Thymus (tissue), 11 donors: ENCODE measurements at regions not wholly inside any gene's neighbourhood (a gene's known extent, or its start where the extent isn't known, plus 50 kb on each side); places are given as distances from the start of the nearest gene placed in this dataset.

ENCODE experiments used
- DNase-seq, 9 donors: peaks; one replicate each; pipeline ENCODE4 v3.0.0-alpha.2; 2013; ENCODE audit warnings: low spot score in 9 of 9, low read depth in 6 of 9, missing footprints in 1 of 9
- H3K27ac ChIP-seq, 2 donors: one replicate each; pipeline ENCODE4 v1.5.1; 2013; ENCODE audit warnings: control low read depth in 1 of 2, low read depth in 1 of 2, low read length in 1 of 2, mild to moderate bottlenecking in 1 of 2, moderate library complexity in 1 of 2
- H3K27me3 ChIP-seq, 2 donors: one replicate each; pipeline ENCODE4 v1.5.1; 2013; ENCODE audit warnings: low read length in 1 of 2; ENCODE audit not compliant: control insufficient read depth in 2 of 2, insufficient read depth in 1 of 2
- H3K36me3 ChIP-seq, 2 donors: one replicate each; pipeline ENCODE4 v1.5.1; 2013; ENCODE audit warnings: low read length in 1 of 2, mild to moderate bottlenecking in 1 of 2, moderate library complexity in 1 of 2; ENCODE audit not compliant: control insufficient read depth in 2 of 2, insufficient read depth in 2 of 2
- H3K4me1 ChIP-seq, 2 donors: one replicate each; pipeline ENCODE4 v1.5.1; 2013; ENCODE audit warnings: low read length in 2 of 2; ENCODE audit not compliant: control insufficient read depth in 2 of 2, insufficient read depth in 2 of 2
- H3K4me3 ChIP-seq, 2 donors: one replicate each; pipeline ENCODE4 v1.5.1; 2013; ENCODE audit warnings: low read length in 2 of 2, control low read depth in 1 of 2, mild to moderate bottlenecking in 1 of 2
- H3K9me3 ChIP-seq, 2 donors: one replicate each; pipeline ENCODE4 v1.5.1; 2013; ENCODE audit warnings: low read length in 1 of 2, mild to moderate bottlenecking in 1 of 2; ENCODE audit not compliant: control insufficient read depth in 2 of 2, insufficient read depth in 1 of 2
- WGBS: extraction: QIAGEN DNeasy Blood & Tissue Kit; methylation state at CpG from one replicate; pipeline ENCODE4 v1.1.7; 2013; 5-methylcytosine and 5-hydroxymethylcytosine counted together
- donor health status: healthy.

DNA sequence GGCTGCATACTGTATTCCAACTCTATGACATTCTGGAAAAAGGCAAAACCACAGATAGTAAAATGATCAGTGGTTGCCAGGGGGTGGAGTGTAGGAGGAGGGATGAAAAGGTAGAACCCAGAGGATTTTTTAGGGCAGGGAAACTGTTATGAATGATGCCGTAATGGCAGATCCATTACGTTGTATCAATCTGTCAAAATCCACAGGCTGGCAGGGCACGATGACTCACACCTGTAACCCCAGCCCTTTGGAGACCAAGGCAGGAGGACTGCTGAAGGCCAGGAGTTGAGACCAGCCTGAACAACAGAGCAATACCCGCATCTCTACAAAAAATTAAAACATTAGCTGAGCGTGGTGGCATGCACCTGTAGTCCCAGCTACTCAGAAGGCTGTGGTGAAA lies 91.8 kb downstream of the RMI2 start:
- H3K4me3 ChIP-seq = no peak overlapping the region
- no peak overlapping the region for H3K27ac ChIP-seq
- peaks cover 0 to 12% of the 10 kb centered on the region in 2 donors for H3K9me3 ChIP-seq
- no peaks in the 10 kb centered on the region for H3K4me1 ChIP-seq
- no peaks in the 10 kb centered on the region for H3K36me3 ChIP-seq
- 98% methylated on average over 5 of the region's 5 CpGs for WGBS
- DNase-seq = no peak
- no peaks in the 10 kb centered on the region for H3K27me3 ChIP-seq

DNA sequence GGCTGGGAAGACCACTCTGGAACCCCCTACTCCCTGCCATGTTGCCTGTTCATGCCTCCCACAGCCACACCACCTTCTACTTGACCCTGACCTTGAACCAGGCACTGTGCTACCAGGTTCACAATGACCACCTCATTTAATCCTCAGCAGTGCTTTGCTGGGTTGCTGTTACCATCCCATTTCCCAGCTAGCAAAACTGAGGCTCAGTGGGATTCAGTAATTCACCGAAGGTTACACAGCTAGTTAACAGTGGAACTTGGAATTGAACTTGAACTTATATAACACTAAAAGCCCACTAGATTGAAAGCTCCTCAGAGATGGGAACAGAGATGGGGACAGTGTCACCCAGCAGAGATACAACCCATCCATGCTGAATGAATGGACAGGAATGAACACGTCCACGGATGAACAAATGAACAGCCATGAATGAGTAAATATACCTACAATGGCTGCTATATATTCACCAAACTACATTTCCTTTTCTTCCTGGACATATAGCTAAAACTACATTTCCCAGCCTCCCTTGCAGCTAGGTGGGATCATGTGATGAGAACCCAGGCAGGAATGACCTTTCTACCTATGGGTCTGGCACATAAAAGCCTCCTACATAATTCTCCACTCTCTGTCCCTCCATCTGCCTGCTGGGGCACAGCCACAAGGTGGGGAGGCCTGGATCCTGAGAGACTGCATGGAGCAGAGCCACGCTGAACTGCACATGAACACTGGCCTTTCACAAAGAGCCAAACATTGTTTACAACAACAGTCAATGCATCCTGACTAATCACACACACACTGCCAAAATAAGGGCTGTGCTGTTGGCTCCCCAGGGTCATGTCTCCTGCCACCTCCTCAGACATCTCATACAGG lies 94.8 kb downstream of the RMI2 start:
- DNase-seq = no peak
- 97% methylated on average over 4 of the region's 4 CpGs for WGBS
- Histone ChIP-seq H3K4me1 (no peaks in the 10 kb centered on the region), H3K4me3 (no peak overlapping the region), H3K36me3 (no peaks in the 10 kb centered on the region), H3K27ac (no peak overlapping the region), H3K27me3 (no peaks in the 10 kb centered on the region), H3K9me3 (peaks cover 0 to 11% of the 10 kb centered on the region in 2 donors)

DNA sequence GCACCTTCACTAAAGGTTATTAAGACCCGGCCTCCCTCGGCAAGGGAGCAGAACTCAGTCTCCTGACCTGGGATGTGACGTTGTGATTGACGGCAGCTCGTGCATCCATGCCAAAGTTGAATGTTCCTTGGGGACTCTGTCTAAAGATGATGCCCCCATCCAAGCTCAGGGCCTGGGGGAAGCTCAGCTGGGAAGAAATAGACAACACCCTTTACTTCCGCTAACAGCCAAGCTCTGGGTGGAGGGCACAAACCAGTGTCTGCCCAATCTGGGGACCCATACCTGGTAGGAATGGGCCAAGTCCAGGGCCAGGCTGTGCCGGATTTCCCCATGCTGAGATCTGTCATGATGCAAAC lies 95.4 kb downstream of the RMI2 start:
- Histone ChIP-seq H3K36me3 (no peaks in the 10 kb centered on the region), H3K9me3 (peaks cover 0 to 11% of the 10 kb centered on the region in 2 donors), H3K4me3 (no peak overlapping the region), H3K27me3 (no peaks in the 10 kb centered on the region), H3K4me1 (no peaks in the 10 kb centered on the region), H3K27ac (no peak overlapping the region)
- 97% methylated on average over 7 of the region's 7 CpGs for WGBS
- DNase-seq = no peak

DNA sequence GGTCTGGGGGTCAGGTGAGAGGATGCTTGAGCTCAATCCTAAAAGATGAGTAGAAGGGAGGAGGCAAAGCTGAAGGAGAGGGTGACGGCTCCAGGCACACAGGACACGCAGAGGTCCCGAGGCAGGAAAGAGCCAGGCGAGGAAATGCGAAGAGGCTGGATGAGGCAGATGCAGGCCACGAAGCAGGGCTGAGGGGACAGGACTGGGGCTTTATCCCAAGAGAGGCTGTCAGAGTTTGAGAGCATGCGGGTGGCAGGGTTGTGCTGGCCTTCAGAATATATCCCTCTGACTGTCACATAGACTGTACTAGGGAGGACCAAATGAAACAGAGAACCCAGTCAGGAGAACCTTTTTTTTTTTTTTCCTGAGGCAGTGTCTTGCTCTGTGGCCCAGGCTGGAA lies 100.2 kb downstream of the RMI2 start:
- Histone ChIP-seq H3K27me3 (no peaks in the 10 kb centered on the region), H3K4me1 (no peaks in the 10 kb centered on the region), H3K4me3 (no peak overlapping the region), H3K9me3 (peaks cover 0 to 4% of the 10 kb centered on the region in 2 donors), H3K27ac (no peak overlapping the region), H3K36me3 (no peaks in the 10 kb centered on the region)
- WGBS = 98% methylated on average over 7 of the region's 7 CpGs
- no peak for DNase-seq

DNA sequence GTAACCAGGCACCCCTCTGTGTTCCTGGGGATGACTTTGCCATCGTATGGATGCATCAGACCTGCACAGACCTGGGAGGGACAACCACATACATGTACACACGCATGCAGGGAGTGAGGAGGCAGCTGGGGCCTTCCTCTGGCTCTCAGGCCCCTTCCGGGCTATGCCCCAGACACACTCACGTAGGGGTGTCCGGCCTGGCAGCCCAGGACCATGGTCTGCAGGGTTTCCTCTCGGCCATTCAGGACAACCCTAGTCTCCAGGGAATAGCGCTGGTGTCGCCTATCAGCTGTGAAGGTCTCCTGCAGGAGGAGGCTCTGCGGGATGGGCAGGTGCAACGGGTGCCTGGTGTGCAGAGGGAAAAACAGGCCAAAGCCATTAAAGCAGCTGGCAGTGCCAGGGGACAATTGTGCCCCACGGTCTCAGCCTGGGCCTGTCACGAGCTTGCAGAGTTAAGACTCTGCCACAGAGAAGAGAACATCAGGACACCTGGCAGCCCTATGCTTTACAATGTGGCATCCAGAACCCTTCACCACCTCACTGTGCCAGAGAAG lies 101.4 kb downstream of the RMI2 start:
- WGBS = 93% methylated on average over 12 of the region's 12 CpGs
- no peaks in the 10 kb centered on the region for H3K4me1 ChIP-seq
- no peaks in the 10 kb centered on the region for H3K36me3 ChIP-seq
- no peak overlapping the region for H3K27ac ChIP-seq
- H3K27me3 ChIP-seq = no peaks in the 10 kb centered on the region
- H3K4me3 ChIP-seq = no peak overlapping the region
- DNase-seq = no peak
- H3K9me3 ChIP-seq = no peaks in the 10 kb centered on the region

DNA sequence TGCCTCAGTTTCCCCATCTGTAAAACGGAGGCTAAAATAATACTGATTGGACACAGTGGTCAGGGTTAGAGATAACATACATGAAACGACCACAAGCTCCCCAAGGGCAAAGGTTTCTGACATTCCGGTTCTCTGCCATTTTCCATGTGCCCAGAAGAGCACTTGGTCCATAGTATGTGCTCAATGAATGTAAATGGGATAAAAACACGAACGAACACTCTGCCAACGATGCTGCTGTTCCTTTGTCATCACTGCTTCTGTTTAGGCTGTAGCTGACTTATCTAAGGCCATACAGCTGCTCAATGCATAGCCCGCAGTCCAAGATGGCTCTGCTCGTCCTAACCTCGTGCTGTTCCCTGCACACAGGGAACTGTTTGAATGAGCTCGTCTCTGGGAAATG lies 102.0 kb downstream of the RMI2 start:
- Histone ChIP-seq H3K4me1 (no peaks in the 10 kb centered on the region), H3K27me3 (no peaks in the 10 kb centered on the region), H3K4me3 (no peak overlapping the region), H3K36me3 (no peaks in the 10 kb centered on the region), H3K9me3 (no peaks in the 10 kb centered on the region), H3K27ac (no peak overlapping the region)
- 96% methylated on average over 10 of the region's 10 CpGs for WGBS
- DNase-seq = no peak

DNA sequence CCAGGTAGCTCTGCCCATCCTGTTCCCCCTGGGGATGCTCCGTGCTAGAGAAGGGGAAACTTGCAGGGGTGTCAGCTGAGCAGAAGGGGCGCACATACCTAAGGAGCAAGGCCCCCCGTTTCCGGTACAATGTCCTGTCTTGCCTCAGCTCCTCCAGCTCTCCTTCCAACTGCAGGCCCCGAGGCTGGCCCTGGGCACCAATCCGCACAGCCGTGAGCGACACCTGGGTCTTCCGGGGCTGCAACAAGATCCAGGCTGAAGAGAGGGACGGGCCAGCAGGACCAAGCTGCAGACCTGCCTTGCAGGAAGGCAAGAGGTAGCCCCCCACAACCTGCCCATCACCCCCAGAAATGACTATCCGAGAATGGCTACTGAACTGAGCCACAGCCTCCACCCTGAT lies 102.6 kb downstream of the RMI2 start:
- no peaks in the 10 kb centered on the region for H3K9me3 ChIP-seq
- WGBS = 91% methylated on average over 11 of the region's 11 CpGs
- DNase-seq = no peak

DNA sequence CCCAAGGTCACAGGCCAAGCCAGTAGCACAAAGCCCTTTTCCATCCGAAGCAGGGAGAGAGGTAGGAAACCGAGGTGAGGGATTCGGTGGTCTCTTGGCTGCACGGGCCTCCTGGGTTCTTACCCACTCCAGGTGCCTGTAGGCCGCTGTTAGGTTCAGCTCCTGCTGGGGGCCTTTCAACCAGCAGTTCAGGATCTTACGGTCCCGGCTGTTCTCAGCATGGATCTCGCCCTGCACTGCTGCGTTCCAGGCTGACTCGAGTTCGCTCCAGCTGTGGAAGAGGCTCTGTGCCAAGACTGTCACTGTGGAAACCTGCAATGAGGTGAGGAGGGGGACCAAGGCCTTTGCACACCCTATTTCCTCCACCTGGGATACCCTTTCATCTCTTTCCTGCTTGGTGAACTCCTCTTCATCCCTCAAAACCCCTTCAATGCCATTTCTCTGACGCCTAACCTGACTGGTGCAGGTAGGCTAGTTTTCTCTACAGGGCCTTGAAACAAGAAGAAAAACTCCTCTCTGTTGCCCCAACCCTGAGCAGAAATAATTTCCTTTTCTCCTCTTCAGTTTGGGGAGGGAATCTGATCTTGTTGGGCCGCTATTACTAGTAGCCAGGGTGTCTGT lies 103.6 kb downstream of the RMI2 start:
- no peaks in the 10 kb centered on the region for H3K27me3 ChIP-seq
- H3K4me1 ChIP-seq = no peaks in the 10 kb centered on the region
- H3K9me3 ChIP-seq = no peaks in the 10 kb centered on the region
- DNase-seq = no peak
- H3K4me3 ChIP-seq = no peak overlapping the region
- no peak overlapping the region for H3K27ac ChIP-seq
- H3K36me3 ChIP-seq = no peaks in the 10 kb centered on the region
- 90% methylated on average over 13 of the region's 13 CpGs for WGBS

More for the DNA sequence above, 102.6 kb downstream of the RMI2 start:
- Histone ChIP-seq H3K4me1 (no peaks in the 10 kb centered on the region), H3K4me3 (no peak overlapping the region), H3K27ac (no peak overlapping the region), H3K27me3 (no peaks in the 10 kb centered on the region), H3K36me3 (no peaks in the 10 kb centered on the region)

DNA sequence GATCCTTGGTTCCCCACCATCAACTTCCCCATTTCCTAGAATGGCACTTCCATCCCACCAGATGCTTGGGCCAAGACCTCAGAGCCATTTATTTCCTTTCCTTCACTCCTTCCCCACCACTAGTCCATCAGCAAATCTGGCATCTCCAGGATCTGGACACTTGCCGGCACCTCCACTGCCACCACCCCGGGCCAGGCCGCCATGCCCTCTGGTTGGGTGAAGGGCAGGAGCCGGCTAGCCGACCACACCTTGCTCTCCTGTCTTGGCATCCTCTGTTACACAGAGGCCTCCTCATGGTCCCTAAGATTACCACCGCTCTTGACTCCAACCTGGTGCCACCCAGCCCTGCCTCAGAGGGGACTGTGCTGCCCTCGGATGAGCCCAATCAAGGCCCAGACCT lies 104.5 kb downstream of the RMI2 start:
- no peaks in the 10 kb centered on the region for H3K27me3 ChIP-seq
- no peak for DNase-seq
- no peaks in the 10 kb centered on the region for H3K36me3 ChIP-seq
- no peaks in the 10 kb centered on the region for H3K9me3 ChIP-seq
- H3K4me1 ChIP-seq = no peaks in the 10 kb centered on the region
- WGBS = 99% methylated on average over 7 of the region's 7 CpGs
- H3K4me3 ChIP-seq = no peak overlapping the region
- H3K27ac ChIP-seq = no peak overlapping the region
